WI38 (cell line): ENCODE measurements at regions not wholly inside any gene's neighbourhood (a gene's known extent, or its start where the extent isn't known, plus 50 kb on each side); places are given as distances from the start of the nearest gene placed in this dataset.

Experiments used
- H3K4me3 ChIP-seq: 2 replicates; pipeline ENCODE4 v1.5.1; 2011; ENCODE audit warnings: low read depth, mild to moderate bottlenecking, control low read depth, low read length
- TF ChIP-seq, protein P1 (sequence below): IDR thresholded peaks from 2 replicates; pipeline ENCODE4 v1.5.1; 2012; ENCODE audit warnings: low read depth, mild to moderate bottlenecking, control low read depth, low read length

GRCh38 chr10:83937161-83937560 lies 202.1 kb upstream of the GHITM start:
- TF ChIP-seq, protein P1, sequence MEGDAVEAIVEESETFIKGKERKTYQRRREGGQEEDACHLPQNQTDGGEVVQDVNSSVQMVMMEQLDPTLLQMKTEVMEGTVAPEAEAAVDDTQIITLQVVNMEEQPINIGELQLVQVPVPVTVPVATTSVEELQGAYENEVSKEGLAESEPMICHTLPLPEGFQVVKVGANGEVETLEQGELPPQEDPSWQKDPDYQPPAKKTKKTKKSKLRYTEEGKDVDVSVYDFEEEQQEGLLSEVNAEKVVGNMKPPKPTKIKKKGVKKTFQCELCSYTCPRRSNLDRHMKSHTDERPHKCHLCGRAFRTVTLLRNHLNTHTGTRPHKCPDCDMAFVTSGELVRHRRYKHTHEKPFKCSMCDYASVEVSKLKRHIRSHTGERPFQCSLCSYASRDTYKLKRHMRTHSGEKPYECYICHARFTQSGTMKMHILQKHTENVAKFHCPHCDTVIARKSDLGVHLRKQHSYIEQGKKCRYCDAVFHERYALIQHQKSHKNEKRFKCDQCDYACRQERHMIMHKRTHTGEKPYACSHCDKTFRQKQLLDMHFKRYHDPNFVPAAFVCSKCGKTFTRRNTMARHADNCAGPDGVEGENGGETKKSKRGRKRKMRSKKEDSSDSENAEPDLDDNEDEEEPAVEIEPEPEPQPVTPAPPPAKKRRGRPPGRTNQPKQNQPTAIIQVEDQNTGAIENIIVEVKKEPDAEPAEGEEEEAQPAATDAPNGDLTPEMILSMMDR = no peak
- H3K4me3 ChIP-seq = no peak overlapping the region

DNA sequence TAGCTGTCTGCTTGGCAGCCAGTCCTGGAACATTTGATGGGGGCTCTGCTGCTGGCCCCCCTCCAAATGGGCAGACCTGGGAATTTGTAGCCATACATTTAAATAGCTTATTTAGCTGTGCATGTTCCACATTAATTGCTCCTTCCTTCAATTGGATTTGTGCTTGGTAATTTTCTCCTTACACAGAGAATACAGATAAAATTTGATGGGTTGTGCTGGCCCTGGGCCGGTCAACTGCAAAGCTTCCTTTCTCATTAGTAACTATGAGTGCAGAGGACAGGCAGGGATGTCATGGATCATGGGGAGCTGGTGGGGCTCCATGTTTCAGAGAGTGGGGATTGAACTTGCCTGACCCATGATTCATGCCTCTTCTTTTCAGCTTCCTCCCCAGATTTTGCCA lies 201.5 kb upstream of the GHITM start:
- TF ChIP-seq, protein P1 = no peak
- H3K4me3 ChIP-seq = no peak overlapping the region

DNA sequence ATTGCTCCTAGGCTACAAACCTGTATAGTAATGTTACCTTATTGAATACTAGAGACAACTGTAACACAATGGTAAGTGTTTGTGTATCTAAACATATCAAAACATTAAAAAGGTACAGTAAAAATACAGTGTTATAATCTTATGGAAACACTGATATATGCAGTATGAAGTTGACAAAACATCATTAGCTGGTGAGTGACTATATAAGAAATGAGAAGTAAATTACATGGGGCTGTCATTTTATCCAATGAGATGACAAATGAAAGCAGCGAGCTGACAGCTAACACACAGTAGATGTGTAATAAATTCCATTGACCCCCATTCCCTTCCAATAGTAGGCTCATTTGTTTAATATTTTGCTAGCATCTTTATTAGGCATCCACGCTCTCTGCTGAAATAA lies 198.1 kb upstream of the GHITM start:
- TF ChIP-seq, protein P1 = no peak
- H3K4me3 ChIP-seq = no peak overlapping the region

GRCh38 chr10:83942410-83942809 lies 196.9 kb upstream of the GHITM start:
- no peak overlapping the region for H3K4me3 ChIP-seq
- TF ChIP-seq, protein P1 = no peak

DNA sequence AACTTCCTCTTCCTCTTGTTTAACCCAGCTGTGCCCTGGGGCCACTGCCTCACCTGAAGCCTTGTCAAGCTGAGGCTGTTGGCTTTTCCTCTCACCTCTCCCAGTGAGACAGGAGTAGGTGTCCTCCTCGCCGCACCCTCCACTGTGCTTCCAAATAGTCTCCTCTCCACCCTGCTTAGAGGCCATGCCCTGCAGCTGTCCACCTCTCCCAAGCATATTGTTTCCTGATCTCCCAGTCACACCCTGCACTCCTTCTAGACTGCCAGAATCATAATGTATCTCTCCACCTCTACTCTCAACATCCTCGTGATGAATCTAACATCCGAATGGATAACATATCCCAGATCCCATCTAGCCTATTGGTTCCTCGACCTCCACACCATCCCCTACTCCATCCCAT lies 196.3 kb upstream of the GHITM start:
- H3K4me3 ChIP-seq = no peak overlapping the region
- TF ChIP-seq, protein P1 = no peak

GRCh38 chr10:83943920-83944319 lies 195.4 kb upstream of the GHITM start:
- TF ChIP-seq, protein P1 = no peak
- H3K4me3 ChIP-seq = no peak overlapping the region

- TF ChIP-seq, protein P1 = no peak
- no peak overlapping the region for H3K4me3 ChIP-seq
Observed at GRCh38 chr10:83945982-83946718, 193.2 kb upstream of the GHITM start.
